Liver (tissue), 8 donors: ENCODE measurements at regions not wholly inside any gene's neighbourhood (a gene's known extent, or its start where the extent isn't known, plus 50 kb on each side); places are given as distances from the start of the nearest gene placed in this dataset.

Experiments
- DNase-seq: peaks from one replicate; pipeline ENCODE4 v3.0.0-alpha.2; 2017; ENCODE audit warnings: low spot score
- H3K27ac ChIP-seq, 2 donors: one replicate each; pipeline ENCODE4 v1.7.0; 2013; ENCODE audit warnings: inconsistent platforms in 2 of 2, low read length in 2 of 2, control low read depth in 1 of 2, low read depth in 1 of 2, mild to moderate bottlenecking in 1 of 2
- H3K27me3 ChIP-seq, 4 donors: one replicate each; pipeline versions ENCODE4 v1.6.1 to v1.7.0; 2013; ENCODE audit warnings: low read length in 3 of 4, inconsistent platforms in 1 of 4, mild to moderate bottlenecking in 1 of 4, moderate library complexity in 1 of 4; ENCODE audit not compliant: control insufficient read depth in 4 of 4, insufficient read depth in 4 of 4
- H3K36me3 ChIP-seq, 4 donors: one replicate each; pipeline versions ENCODE4 v1.6.1 to v1.7.0; 2013; ENCODE audit warnings: low read length in 3 of 4, mild to moderate bottlenecking in 3 of 4, low read depth in 1 of 4, moderate library complexity in 1 of 4; ENCODE audit not compliant: control insufficient read depth in 4 of 4, insufficient read depth in 3 of 4
- H3K4me1 ChIP-seq, 4 donors: one replicate each; pipeline versions ENCODE4 v1.6.1 to v1.7.0; 2013; ENCODE audit warnings: low read length in 3 of 4, mild to moderate bottlenecking in 3 of 4, moderate library complexity in 1 of 4; ENCODE audit not compliant: control insufficient read depth in 4 of 4, insufficient read depth in 4 of 4
- H3K4me3 ChIP-seq, 3 donors: one replicate each; pipeline versions ENCODE4 v1.6.1 to v1.7.0; 2013; ENCODE audit warnings: low read length in 3 of 3, control low read depth in 1 of 3, low read depth in 1 of 3, mild to moderate bottlenecking in 1 of 3
- H3K9ac ChIP-seq, 2 donors: one replicate each; pipeline ENCODE4 v1.7.0; 2013; ENCODE audit warnings: low read length in 2 of 2, mild to moderate bottlenecking in 2 of 2, moderate library complexity in 2 of 2, control low read depth in 1 of 2, low read depth in 1 of 2
- H3K9me3 ChIP-seq, 4 donors: one replicate each; pipeline versions ENCODE4 v1.6.1 to v1.7.0; 2013; ENCODE audit warnings: low read length in 3 of 4; ENCODE audit not compliant: control insufficient read depth in 4 of 4
- ATF3 ChIP-seq: IDR thresholded peaks from 2 replicates; pipeline ENCODE4 v1.6.1; 2016; ENCODE audit warnings: antibody characterized with exemption
- CTCF ChIP-seq: fragments of 150-350 bp; IDR thresholded peaks from 2 replicates; pipeline ENCODE4 v1.5.1; 2017; ENCODE audit warnings: improper control_type of control experiment, low read depth, low read length; ENCODE audit not compliant: missing input control
- GABPA ChIP-seq, 2 donors: IDR thresholded peaks in 1 of 2; conservative IDR thresholded peaks in 1 of 2; 2 replicates each; pipeline ENCODE4 v1.6.1; 2016; ENCODE audit warnings: antibody characterized with exemption in 2 of 2, mild to moderate bottlenecking in 1 of 2, moderate library complexity in 1 of 2
- HNF4A ChIP-seq, 2 donors: conservative IDR thresholded peaks; 2 replicates each; pipeline ENCODE4 v1.6.1; 2016; ENCODE audit warnings: antibody characterized with exemption in 2 of 2, mild to moderate bottlenecking in 2 of 2
- JUND ChIP-seq, 2 donors: IDR thresholded peaks; 2 replicates each; pipeline ENCODE4 v1.6.1; 2016; ENCODE audit warnings: antibody characterized with exemption in 2 of 2
- MAX ChIP-seq: IDR thresholded peaks from 2 replicates; pipeline ENCODE4 v1.6.1; 2016; ENCODE audit warnings: antibody characterized with exemption
- NR2F2 ChIP-seq: IDR thresholded peaks from 2 replicates; pipeline ENCODE4 v1.6.1; 2016; ENCODE audit warnings: antibody characterized with exemption
- RAD21 ChIP-seq, 2 donors: IDR thresholded peaks; 2 replicates each; pipeline ENCODE4 v1.6.1; 2016; ENCODE audit warnings: antibody characterized with exemption in 2 of 2, mild to moderate bottlenecking in 2 of 2
- REST ChIP-seq: IDR thresholded peaks from 2 replicates; pipeline ENCODE4 v1.6.1; 2016; ENCODE audit warnings: antibody characterized with exemption, mild to moderate bottlenecking
- RXRA ChIP-seq, 2 donors: IDR thresholded peaks; 2 replicates each; pipeline ENCODE4 v1.6.1; 2017 to 2018; ENCODE audit warnings: antibody characterized with exemption in 2 of 2, mild to moderate bottlenecking in 1 of 2
- TAF1 ChIP-seq: conservative IDR thresholded peaks from 2 replicates; pipeline ENCODE4 v1.6.1; 2016; ENCODE audit warnings: antibody characterized with exemption, mild to moderate bottlenecking
- YY1 ChIP-seq: IDR thresholded peaks from 2 replicates; pipeline ENCODE4 v1.6.1; 2016; ENCODE audit warnings: antibody characterized with exemption, mild to moderate bottlenecking
- ZBTB33 ChIP-seq: IDR thresholded peaks from 2 replicates; pipeline ENCODE4 v1.6.1; 2016; ENCODE audit warnings: antibody characterized with exemption
- WGBS: extraction: QIAGEN DNeasy Blood & Tissue Kit; methylation state at CpG from one replicate; pipeline ENCODE4 v1.1.7; 2013; 5-methylcytosine and 5-hydroxymethylcytosine counted together
- donor health status: healthy.
- donor health status: healthy.
- donor health status: healthy.
- donor health status: healthy.
- donor health status: healthy.

- Histone ChIP-seq H3K9me3 (no peaks in the 10 kb centered on the region), H3K36me3 (no peaks in the 10 kb centered on the region), H3K27me3 (no peaks in the 10 kb centered on the region), H3K4me3 (no peak overlapping the region), H3K9ac (no peak overlapping the region), H3K27ac (no peak overlapping the region), H3K4me1 (no peaks in the 10 kb centered on the region)
- TF ChIP-seq GABPA (IDR thresholded peaks at IDR 0.05 in 1 of 2, conservative IDR thresholded peaks at IDR 0.05 in 1 of 2), result no peak
- TF ChIP-seq TAF1, result no peak
- TF ChIP-seq ZBTB33, result no peak
- TF ChIP-seq NR2F2, result no peak
- TF ChIP-seq HNF4A (conservative IDR thresholded peaks at IDR 0.05), result no peak
- no peak for TF ChIP-seq RAD21 (IDR thresholded peaks at IDR 0.05)
- TF ChIP-seq ATF3, result no peak
- no peak for TF ChIP-seq MAX
- TF ChIP-seq JUND (IDR thresholded peaks at IDR 0.05), result no peak
- no peak for TF ChIP-seq RXRA (IDR thresholded peaks at IDR 0.05)
- no peak for TF ChIP-seq CTCF
- TF ChIP-seq YY1, result no peak
- no peak for TF ChIP-seq REST
- WGBS, result 62% methylated on average over 1 of the region's 1 CpG
- no peak for DNase-seq
Observed at GRCh38 chr12:85688837-85689236, 147.4 kb downstream of the RASSF9 start.

- no peak overlapping the region for H3K4me3 ChIP-seq
- no peak overlapping the region for H3K27ac ChIP-seq
- H3K9ac ChIP-seq, result no peak overlapping the region
- no peaks in the 10 kb centered on the region for H3K27me3 ChIP-seq
- TF ChIP-seq GABPA (IDR thresholded peaks at IDR 0.05 in 1 of 2, conservative IDR thresholded peaks at IDR 0.05 in 1 of 2), result no peak
- DNase-seq, result no peak
- no peaks in the 10 kb centered on the region for H3K9me3 ChIP-seq
- 74% methylated on average over 3 of the region's 3 CpGs for WGBS
- H3K36me3 ChIP-seq, result no peaks in the 10 kb centered on the region
- no peaks in the 10 kb centered on the region for H3K4me1 ChIP-seq
Observed at GRCh38 chr12:85690146-85690545, 146.1 kb downstream of the RASSF9 start.
